ENCODE measurements at regions not wholly inside any gene's neighbourhood (a gene's known extent, or its start where the extent isn't known, plus 50 kb on each side); places are given as distances from the start of the nearest gene placed in this dataset.

DNA sequence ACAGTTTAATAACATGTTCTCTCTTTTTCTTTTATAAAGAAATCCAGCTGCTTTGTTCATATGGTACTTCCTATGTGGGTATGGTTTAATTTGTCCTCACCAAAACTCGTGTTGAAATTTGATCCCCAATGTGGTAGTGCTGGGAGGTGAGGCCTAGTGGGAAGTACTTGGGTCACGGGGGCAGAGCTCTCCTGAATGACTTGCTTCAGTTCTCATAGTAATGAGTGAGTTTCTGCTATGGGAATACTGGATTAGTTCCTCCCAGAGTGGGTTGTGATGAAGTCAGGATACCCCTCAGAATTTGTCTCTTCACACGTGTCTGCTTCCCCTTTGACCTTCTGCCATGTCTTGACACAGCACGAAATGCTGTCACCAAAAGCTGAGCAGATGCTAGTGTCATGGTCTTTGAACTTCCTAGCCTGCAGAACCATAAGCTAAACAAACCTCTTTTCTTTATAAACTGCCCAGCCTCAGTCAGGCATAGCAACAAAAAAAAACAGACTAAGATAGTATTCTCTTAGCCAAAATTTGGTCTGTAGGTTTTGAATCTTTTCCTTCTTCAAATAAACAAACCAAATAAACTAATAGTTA, 87.8 kb upstream of the HS3ST5 start:
- CTCF ChIA-PET = no interaction called here
- POLR2A ChIA-PET = no interaction called here

DNA sequence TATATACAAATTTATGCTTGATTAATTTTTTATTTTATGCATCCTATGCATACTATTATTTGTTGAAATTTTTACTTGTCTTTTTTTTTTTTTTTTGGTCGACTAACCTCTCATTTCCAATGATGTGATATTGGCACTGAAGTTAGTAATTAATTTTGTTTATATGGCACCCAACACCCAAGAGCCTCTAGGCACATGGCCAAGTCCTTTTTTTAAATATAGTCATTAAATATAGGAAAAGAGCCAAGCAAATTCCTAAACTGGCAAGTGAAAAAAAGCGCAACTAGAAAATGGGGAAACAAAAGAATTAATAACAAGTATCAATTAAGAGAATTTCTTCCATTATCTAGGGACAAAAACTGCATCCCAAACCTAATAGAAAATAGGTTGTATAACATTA, 85.5 kb upstream of the HS3ST5 start:
- CTCF ChIA-PET = no interaction called here
- POLR2A ChIA-PET = no interaction called here

DNA sequence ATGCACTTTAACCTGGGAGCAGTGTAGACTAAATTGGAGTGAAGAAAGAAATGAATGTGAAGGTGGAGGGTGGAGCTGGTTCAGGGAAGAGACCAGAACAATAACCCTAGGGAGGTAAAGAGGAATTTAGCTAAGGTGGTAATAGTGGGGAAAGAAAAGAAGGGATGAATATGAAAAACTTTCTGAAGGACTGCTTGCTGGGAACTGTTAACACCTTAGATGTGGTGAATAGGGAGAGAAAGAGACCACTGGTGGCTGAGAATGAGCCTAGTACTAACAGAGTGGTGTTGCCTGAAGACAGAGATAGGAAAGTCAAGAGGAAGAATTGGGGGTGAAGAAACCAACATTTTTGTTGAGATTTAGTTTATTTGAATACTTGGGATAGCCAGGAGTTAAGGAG, 78.4 kb upstream of the HS3ST5 start:
- ChIA-PET CTCF (no interaction called here), POLR2A (no interaction called here)

DNA sequence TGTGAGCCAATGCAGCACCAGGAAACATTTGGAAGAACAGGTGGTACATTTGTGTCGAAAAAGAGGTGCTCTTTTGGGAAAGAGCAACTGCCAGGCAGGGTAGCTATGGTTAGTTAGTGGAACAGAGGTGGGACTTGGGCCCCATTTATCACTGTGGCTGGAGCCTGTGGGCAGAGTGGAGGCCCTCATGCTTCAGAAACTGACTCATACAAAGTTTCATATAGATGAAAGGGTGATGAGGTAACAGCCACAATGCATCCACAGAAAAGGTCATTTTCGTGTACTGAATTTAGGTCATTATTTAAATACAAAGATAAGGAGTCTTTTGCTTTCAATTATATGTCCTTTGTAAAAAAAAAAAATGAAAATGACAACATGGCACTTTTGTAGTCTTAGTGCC, 76.4 kb upstream of the HS3ST5 start:
- POLR2A ChIA-PET = no interaction called here
- CTCF ChIA-PET = no interaction called here

DNA sequence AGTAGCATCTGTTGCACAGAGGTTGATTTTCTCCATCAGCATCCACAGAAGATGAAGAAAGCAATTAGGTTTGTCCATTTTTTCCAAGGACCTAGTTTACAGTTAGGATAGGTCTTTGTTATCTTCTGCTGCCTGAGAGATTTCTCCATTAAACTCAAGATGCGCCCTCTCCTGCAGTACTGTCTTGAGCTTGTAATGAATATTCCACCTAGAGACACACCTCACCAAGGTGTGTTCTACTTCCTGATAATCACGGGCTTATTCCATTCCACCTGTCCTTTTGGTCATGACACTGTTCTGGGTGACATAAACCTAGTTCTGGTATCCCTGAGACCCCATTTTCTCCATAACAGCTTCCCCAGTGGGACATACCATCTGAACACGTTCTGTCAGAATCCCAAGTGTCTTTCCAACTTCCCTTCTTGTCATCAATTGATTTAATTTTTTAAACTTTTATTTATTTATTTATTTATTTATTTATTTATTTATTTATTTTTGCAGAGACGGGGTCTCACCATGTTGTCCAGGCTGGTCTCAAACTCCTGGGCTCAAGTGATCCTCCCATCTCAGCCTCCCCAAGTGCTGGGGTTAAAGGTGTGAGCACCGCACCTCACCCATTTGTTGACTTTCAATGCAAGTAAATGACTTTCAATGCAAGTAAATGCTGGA, 75.6 kb upstream of the HS3ST5 start:
- POLR2A ChIA-PET = no interaction called here

DNA sequence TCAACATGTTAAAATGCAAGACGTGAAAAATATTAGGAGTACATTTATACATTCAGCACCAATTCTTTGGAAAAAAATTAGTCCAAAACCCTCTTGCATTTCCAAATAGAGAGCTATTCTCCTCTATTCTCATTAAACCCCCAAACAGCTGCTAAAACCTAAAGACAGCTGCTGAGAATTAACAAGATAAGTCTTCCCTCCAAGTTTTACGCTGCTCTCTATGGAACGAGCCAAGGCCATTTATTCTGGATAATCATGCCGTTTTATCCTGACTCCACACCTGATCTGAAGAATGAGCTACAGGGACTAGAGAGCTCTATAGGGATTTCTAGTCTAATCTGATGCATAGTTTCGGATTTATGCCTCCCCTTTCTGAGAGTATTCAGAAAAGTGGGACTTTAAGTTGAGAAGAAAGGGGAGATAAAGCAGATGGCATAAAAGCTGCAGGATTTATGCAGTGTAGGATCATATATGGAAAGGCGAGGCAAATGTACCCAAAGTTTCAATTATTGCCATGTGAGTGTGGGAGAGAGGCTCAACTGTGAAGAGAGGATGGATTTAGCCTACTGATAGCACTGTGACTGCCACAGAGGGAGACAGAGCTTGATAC, 64.7 kb upstream of the HS3ST5 start:
- ChIA-PET CTCF (no interaction called here), POLR2A (no interaction called here)

More for the DNA sequence above, 75.6 kb upstream of the HS3ST5 start:
- CTCF ChIA-PET = no interaction called here

DNA sequence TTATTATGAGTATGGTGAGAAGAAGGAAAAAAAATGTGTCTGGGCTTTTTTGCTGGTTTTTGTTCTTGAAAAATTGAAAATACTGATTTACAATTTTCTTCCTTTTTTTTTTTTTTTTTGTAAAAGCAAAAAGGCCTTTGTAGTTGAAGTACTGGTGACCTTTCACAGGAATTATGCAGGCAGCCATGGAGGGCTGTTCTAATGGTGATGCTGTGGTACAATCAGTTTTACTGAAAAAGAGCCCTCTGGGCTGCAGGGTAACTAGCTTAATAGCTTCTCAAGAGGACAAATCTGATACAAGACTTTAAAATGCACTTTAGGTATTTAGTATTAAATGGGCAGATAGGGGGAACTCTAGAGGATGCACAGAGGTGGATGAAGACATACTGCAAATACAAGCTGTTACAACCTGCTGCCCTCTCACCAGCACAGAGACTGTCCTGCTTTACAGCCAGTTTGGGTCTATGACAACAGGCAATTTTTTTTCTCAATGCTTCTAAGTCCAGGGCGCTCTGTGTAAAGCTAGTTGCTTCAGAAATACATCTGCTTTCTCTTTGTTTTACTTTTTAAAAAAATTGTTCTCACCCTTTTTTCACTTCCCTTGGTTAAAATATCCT, 61.6 kb upstream of the HS3ST5 start:
- CTCF ChIA-PET = interaction anchor here (0.8 to 1.0 kb wide), 2 partner anchors 11 to 32 kb away, joined by 3 read pairs; no protein-coding TSS in a partner anchor
- POLR2A ChIA-PET = no interaction called here

DNA sequence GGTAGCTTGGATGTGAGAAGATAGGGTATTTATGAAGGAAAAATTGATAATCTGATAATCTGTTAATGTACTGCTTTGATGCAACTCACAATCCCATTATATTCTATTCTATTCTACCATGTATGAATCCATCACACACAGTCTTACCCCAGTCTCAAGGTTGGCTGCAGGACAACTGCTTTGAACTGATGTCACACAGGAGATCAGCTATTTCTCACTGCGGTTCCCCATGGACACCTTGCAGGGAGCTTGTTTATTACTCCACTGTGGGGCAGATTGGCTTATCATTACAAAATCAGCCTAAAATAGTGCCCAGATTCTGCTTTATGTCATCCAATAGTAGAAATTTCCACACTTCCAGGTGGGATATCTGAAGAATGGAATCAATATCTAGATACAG, 61.0 kb upstream of the HS3ST5 start:
- POLR2A ChIA-PET = no interaction called here
- CTCF ChIA-PET = interaction anchor here (0.8 to 1.0 kb wide), 2 partner anchors 10 to 33 kb away, joined by 3 read pairs; no protein-coding TSS in a partner anchor

DNA sequence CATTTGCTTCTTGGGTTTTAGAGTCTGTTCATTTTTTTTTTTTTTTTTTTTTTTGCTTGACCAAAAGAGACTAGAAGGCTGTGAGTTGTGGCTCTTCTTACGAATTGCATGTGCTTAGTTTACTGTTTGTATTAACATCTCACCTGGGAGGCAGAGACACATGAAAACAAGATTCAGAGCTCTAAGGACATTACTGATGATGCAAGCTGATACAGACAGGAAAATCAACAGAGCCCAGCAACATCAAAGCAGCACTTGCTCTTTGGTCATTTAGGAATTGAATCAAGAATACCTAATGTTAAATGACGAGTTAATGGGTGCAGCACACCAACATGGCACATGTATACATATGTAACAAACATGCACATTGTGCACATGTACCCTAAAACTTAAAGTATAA, 55.7 kb upstream of the HS3ST5 start:
- ChIA-PET CTCF (no interaction called here), POLR2A (no interaction called here)
